Body of pancreas (tissue), 4 donors: ENCODE measurements at regions not wholly inside any gene's neighbourhood (a gene's known extent, or its start where the extent isn't known, plus 50 kb on each side); places are given as distances from the start of the nearest gene placed in this dataset.

Experiments
- CTCF ChIP-seq, 7 experiments: fragments of 450-650 bp in 4 of 7; fragments of 200-600 bp in 3 of 7; sonication (generic) in 3 of 7; IDR thresholded peaks; one replicate each; pipeline ENCODE4 v1.5.1; 2016 to 2019; ENCODE audit warnings: antibody characterized with exemption in 7 of 7
- POLR2A ChIP-seq, 3 donors: fragments of 450-650 bp; IDR thresholded peaks; one replicate each; pipeline ENCODE4 v1.6.1; 2016; ENCODE audit warnings: antibody characterized with exemption in 3 of 3, mild to moderate bottlenecking in 2 of 3

GRCh38 chr1:104987210-104987609 is 1237.5 kb downstream of the AMY1C start:
- TF ChIP-seq CTCF (IDR thresholded peaks at IDR 0.05) (no peak), POLR2A (IDR thresholded peaks at IDR 0.05) (no peak)
